Panc1 (cell line): ENCODE measurements at regions not wholly inside any gene's neighbourhood (a gene's known extent, or its start where the extent isn't known, plus 50 kb on each side); places are given as distances from the start of the nearest gene placed in this dataset.

Source experiments
- ATAC-seq: fragments of 200-7000 bp; cut with Tn5 transposase; 2 replicates; pipeline ENCODE4 v1.9.1; 2020; ENCODE audit warnings: mild to moderate bottlenecking, moderate library complexity
- BruUV-seq: library from RNA; stranded (reverse); fragments of 400-500 nt; replicated peaks from 2 replicates; lab custom pipeline; 2021; lab: Mats Ljungman, UMichigan
- CTCF ChIA-PET: fragments of 300-600 bp; sonication (Branson Sonifier 250); formaldehyde crosslinking; loops from one replicate; lab custom pipeline; 2022; ENCODE audit warnings: antibody characterized with exemption; lab: Charles Lee
- POLR2A ChIA-PET: fragments of 300-600 bp; sonication (Branson Sonifier 250); formaldehyde crosslinking; loops from one replicate; lab custom pipeline; 2022; ENCODE audit warnings: antibody characterized with exemption; lab: Charles Lee
- DNase-seq: peaks from one replicate; pipeline ENCODE4 v3.0.0-alpha.2; 2010; ENCODE audit warnings: low read depth, low spot score
- H3K27ac ChIP-seq: 2 replicates; pipeline ENCODE4 v1.5.1; 2011; ENCODE audit warnings: mild to moderate bottlenecking, low read length, inconsistent platforms
- H3K27me3 ChIP-seq: fragments of 200-500 bp; sonication (Bioruptor generic); 2 replicates; pipeline ENCODE4 v1.6.0; 2014; ENCODE audit warnings: low read length, inconsistent platforms; ENCODE audit not compliant: control insufficient read depth, insufficient read depth
- H3K36me3 ChIP-seq: fragments of 200-500 bp; sonication (Bioruptor generic); 2 replicates; pipeline ENCODE4 v1.5.1; 2014; ENCODE audit warnings: inconsistent platforms, mild to moderate bottlenecking, low read length, moderate library complexity; ENCODE audit not compliant: control insufficient read depth, insufficient read depth
- H3K4me1 ChIP-seq: 2 replicates; pipeline ENCODE4 v1.5.1; 2011; ENCODE audit warnings: inconsistent platforms, mild to moderate bottlenecking, low read length, moderate library complexity; ENCODE audit not compliant: control insufficient read depth, insufficient read depth
- H3K4me3 ChIP-seq, 2 experiments: 2 replicates each; pipeline ENCODE4 v1.5.1; 2011 to 2012; ENCODE audit warnings: low read depth in 2 of 2, low read length in 2 of 2, mild to moderate bottlenecking in 2 of 2, inconsistent platforms in 1 of 2, moderate library complexity in 1 of 2
- H3K9me3 ChIP-seq: fragments of 200-500 bp; sonication (Bioruptor generic); 2 replicates; pipeline ENCODE4 v1.5.1; 2014; ENCODE audit warnings: low read depth, mild to moderate bottlenecking, inconsistent platforms, low read length, moderate library complexity; ENCODE audit not compliant: control insufficient read depth, insufficient read depth
- POLR2AphosphoS5 ChIP-seq: IDR thresholded peaks from 2 replicates; pipeline ENCODE4 v1.6.1; 2012; ENCODE audit warnings: mild to moderate bottlenecking, low read depth, low read length, moderate library complexity
- SIN3A ChIP-seq: IDR thresholded peaks from 2 replicates; pipeline ENCODE4 v1.6.1; 2012; ENCODE audit warnings: low read depth, mild to moderate bottlenecking, low read length, moderate library complexity, borderline replicate concordance; ENCODE audit not compliant: insufficient read depth
- TCF7L2 ChIP-seq: IDR thresholded peaks from 2 replicates; pipeline ENCODE4 v1.6.1; 2011; ENCODE audit warnings: mild to moderate bottlenecking, low read depth, low read length, inconsistent platforms
- in situ Hi-C: cut with HindIII; loops from 2 replicates; pipeline ENCODE4 v1.10.0; 2016; ENCODE audit warnings: low sequenced_read_pairs, low pct_unique_long_range_greater_than_20kb
- intact Hi-C: fragments of 100-400 bp; cut with micrococcal nuclease; formaldehyde crosslinking; loops from one replicate; pipeline ENCODE4 v1.10.0; 2022; ENCODE audit not compliant: unreplicated experiment
- TF ChIP-seq, protein P1 (sequence below), 2 experiments: IDR thresholded peaks; 2 replicates each; pipeline ENCODE4 v1.6.1; 2011 to 2012; ENCODE audit warnings: low read depth in 2 of 2, control low read depth in 1 of 2, low read length in 1 of 2, mild to moderate bottlenecking in 1 of 2, moderate library complexity in 1 of 2; ENCODE audit not compliant: insufficient read depth in 1 of 2
- TF ChIP-seq, protein P2 (sequence below): fragments of 450-650 bp; IDR thresholded peaks from 2 replicates; pipeline ENCODE4 v1.5.1; 2017; ENCODE audit warnings: mild to moderate bottlenecking

DNA sequence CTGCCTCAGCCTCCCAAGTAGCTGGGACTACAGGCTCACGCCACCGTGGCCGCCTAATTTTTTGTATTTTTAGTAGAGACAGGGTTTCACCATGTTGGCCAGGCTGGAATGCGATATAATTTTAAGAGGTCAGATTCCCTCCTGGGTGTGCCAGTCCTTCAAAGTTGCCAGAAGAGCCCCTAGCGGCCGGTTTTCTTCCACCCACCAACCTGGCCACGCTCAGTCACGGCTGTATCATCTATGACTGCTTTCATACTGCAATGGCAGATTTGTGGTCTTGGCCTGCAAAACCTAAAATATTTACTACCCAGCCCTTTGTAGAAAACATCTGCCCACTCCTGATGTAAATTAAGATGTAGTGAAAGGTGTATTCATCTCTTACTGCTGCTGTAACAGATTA, 117.5 kb upstream of the BASP1 start:
- intact Hi-C loops: no loop called here
- H3K4me1 ChIP-seq: no peaks in the 10 kb centered on the region; the same call in 1 of the 2 replicates
- in situ Hi-C loops: no loop called here
- H3K27ac ChIP-seq: no peak overlapping the region
- ATAC-seq (no peak), DNase-seq (no peak)
- TF ChIP-seq SIN3A (no peak), TCF7L2 (no peak), POLR2AphosphoS5 (no peak)
- TF ChIP-seq, protein P1, sequence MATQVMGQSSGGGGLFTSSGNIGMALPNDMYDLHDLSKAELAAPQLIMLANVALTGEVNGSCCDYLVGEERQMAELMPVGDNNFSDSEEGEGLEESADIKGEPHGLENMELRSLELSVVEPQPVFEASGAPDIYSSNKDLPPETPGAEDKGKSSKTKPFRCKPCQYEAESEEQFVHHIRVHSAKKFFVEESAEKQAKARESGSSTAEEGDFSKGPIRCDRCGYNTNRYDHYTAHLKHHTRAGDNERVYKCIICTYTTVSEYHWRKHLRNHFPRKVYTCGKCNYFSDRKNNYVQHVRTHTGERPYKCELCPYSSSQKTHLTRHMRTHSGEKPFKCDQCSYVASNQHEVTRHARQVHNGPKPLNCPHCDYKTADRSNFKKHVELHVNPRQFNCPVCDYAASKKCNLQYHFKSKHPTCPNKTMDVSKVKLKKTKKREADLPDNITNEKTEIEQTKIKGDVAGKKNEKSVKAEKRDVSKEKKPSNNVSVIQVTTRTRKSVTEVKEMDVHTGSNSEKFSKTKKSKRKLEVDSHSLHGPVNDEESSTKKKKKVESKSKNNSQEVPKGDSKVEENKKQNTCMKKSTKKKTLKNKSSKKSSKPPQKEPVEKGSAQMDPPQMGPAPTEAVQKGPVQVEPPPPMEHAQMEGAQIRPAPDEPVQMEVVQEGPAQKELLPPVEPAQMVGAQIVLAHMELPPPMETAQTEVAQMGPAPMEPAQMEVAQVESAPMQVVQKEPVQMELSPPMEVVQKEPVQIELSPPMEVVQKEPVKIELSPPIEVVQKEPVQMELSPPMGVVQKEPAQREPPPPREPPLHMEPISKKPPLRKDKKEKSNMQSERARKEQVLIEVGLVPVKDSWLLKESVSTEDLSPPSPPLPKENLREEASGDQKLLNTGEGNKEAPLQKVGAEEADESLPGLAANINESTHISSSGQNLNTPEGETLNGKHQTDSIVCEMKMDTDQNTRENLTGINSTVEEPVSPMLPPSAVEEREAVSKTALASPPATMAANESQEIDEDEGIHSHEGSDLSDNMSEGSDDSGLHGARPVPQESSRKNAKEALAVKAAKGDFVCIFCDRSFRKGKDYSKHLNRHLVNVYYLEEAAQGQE (IDR thresholded peaks at IDR 0.05; ENCODE audit: insufficient read depth in 1 of 2, low read depth in 2 of 2, low read length in 1 of 2): no peak
- TF ChIP-seq, protein P2, sequence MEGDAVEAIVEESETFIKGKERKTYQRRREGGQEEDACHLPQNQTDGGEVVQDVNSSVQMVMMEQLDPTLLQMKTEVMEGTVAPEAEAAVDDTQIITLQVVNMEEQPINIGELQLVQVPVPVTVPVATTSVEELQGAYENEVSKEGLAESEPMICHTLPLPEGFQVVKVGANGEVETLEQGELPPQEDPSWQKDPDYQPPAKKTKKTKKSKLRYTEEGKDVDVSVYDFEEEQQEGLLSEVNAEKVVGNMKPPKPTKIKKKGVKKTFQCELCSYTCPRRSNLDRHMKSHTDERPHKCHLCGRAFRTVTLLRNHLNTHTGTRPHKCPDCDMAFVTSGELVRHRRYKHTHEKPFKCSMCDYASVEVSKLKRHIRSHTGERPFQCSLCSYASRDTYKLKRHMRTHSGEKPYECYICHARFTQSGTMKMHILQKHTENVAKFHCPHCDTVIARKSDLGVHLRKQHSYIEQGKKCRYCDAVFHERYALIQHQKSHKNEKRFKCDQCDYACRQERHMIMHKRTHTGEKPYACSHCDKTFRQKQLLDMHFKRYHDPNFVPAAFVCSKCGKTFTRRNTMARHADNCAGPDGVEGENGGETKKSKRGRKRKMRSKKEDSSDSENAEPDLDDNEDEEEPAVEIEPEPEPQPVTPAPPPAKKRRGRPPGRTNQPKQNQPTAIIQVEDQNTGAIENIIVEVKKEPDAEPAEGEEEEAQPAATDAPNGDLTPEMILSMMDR: no peak
- CTCF ChIA-PET: no interaction called here
- no peaks in the 10 kb centered on the region for H3K27me3 ChIP-seq
- POLR2A ChIA-PET: no interaction called here
- no peaks in the 10 kb centered on the region for H3K36me3 ChIP-seq
- BruUV-seq: no TSS peak
- no peak overlapping the region for H3K4me3 ChIP-seq
- no peaks in the 10 kb centered on the region for H3K9me3 ChIP-seq

DNA sequence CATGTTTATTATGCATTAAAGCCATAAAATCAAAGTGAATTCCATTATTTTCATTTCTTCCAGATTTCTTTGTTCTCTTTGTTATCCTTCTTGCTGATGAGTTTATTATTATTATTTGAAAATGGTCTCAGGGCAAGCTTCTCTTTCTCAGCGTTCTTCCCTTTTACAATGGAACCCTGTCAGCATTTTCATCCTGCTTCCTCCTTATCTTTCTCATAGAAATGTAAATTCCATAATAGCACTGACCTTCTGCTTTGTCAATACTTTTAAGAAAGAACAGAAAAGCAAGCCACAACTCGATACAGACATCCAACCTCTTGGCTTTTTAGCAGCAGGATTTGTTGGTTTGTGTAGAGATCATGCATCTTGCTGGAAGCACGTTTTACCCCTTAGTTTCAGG, 114.0 kb upstream of the BASP1 start:
- ATAC-seq (no peak), DNase-seq (no peak)
- H3K27ac ChIP-seq: no peak overlapping the region
- CTCF ChIA-PET: no interaction called here
- POLR2A ChIA-PET: interaction anchor here (0.6 kb wide), 1 partner anchor 11 kb away, joined by 4 read pairs; no protein-coding TSS in a partner anchor
- H3K4me3 ChIP-seq: no peak overlapping the region
- in situ Hi-C loops (no loop called here), intact Hi-C loops (no loop called here)
- H3K36me3 ChIP-seq: no peaks in the 10 kb centered on the region
- TF ChIP-seq SIN3A (no peak), TCF7L2 (no peak), POLR2AphosphoS5 (no peak)
- TF ChIP-seq, protein P2: no peak
- TF ChIP-seq, protein P1 (IDR thresholded peaks at IDR 0.05; ENCODE audit: insufficient read depth in 1 of 2, low read depth in 2 of 2, low read length in 1 of 2): no peak
- no peaks in the 10 kb centered on the region for H3K4me1 ChIP-seq
- no peaks in the 10 kb centered on the region for H3K9me3 ChIP-seq
- BruUV-seq: no TSS peak
- no peaks in the 10 kb centered on the region for H3K27me3 ChIP-seq
